ENCODE measurements at regions not wholly inside any gene's neighbourhood (a gene's known extent, or its start where the extent isn't known, plus 50 kb on each side); places are given as distances from the start of the nearest gene placed in this dataset.
A peak's percentile ranks its signal among the peaks of the same experiment; 100 is the strongest.

DNA sequence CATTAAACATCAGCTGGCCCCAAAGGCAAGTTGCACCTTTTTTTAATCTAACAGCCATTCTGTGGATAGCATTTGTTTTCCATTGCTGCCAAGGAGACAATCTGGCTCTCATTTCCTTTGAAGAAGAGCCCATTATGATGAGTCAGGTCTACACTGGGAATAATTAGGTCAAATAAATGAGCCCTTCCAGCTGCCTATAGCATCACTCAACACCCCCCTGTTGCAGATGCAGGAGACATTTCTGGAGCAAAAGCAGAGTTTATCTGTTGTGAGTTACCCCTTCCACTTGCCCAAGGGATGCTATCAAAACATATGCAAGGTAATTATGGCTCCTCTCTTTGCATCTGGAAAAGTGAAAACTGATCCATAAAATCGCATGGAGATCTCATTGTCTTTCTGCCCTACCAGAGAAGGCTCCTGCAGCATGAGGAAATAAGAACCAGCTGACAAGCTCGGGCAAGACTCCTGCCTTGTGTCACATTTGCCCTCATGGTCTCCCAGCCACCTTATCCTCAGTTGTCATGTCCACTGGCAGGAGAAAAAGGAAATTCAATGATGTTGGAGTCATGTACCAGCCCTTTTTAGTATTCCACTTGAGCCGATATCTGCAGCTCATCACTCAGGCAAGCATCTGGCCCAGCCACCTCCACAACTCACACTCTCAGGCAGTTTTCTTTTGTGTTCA, 135.9 kb downstream of the SLC30A10 start:
- FAIRE-seq (no peak), DNase-seq (ENCODE audit: low spot score) (no peak), ATAC-seq (no peak)
- no peaks in the 10 kb centered on the region for H3K27me3 ChIP-seq (ENCODE audit: control insufficient read depth in 1 of 2, insufficient read depth in 2 of 2, low read length in 2 of 2)
- no peak overlapping the region for H2AFZ ChIP-seq (ENCODE audit: low read length)
- no peaks in the 10 kb centered on the region for H4K20me1 ChIP-seq (ENCODE audit: insufficient read depth, low read length)
- no peaks in the 10 kb centered on the region for H3K36me3 ChIP-seq (replicated peaks in 1 of 2; ENCODE audit: control insufficient read depth in 1 of 2, insufficient read depth in 2 of 2, low read length in 2 of 2)
- no peak overlapping the region for H3K27ac ChIP-seq (ENCODE audit: extremely low read length, insufficient read depth, low read length)
- H3K4me3 ChIP-seq (replicated peaks in 1 of 3; ENCODE audit: insufficient read depth in 1 of 3, low read depth in 2 of 3, low read length in 3 of 3): no peak overlapping the region
- no peak overlapping the region for H3K9ac ChIP-seq (ENCODE audit: insufficient read depth, low read depth, low read length)
- H3K4me1 ChIP-seq (ENCODE audit: insufficient read depth, low read length): no peaks in the 10 kb centered on the region
- CTCF ChIA-PET (ENCODE audit: low intra/inter-chr PET ratio, low total read pairs): no interaction called here
- no peaks in the 10 kb centered on the region for H3K79me2 ChIP-seq (ENCODE audit: insufficient read depth, low read length)
- intact Hi-C loops (cut with micrococcal nuclease; ENCODE audit: unreplicated experiment) (no loop called here), in situ Hi-C loops (cut with HindIII; ENCODE audit: extremely low pct_ligation_motif_present, low pct_unique_long_range_greater_than_20kb) (no loop called here)
- no peak overlapping the region for H3K4me2 ChIP-seq (ENCODE audit: low read depth, low read length)
- 21% methylated on average over 3 of the region's 3 CpGs for WGBS (ENCODE audit: low lambda C conversion rate)
- no peaks in the 10 kb centered on the region for H3K9me3 ChIP-seq (ENCODE audit: low read length)
- BruUV-seq (replicated peaks): no TSS peak
- POLR2A ChIA-PET: no interaction called here
- TF ChIP-seq MAFK (conservative IDR thresholded peaks at IDR 0.05 in 1 of 2, IDR thresholded peaks at IDR 0.05 in 1 of 2; ENCODE audit: low read length in 2 of 2) (0 out of 4 replicates have a peak, but pooled peaks of 1 of the 2 experiments have one; percentile 1), CAMTA2 (CRISPR knock-in tag; IDR thresholded peaks at IDR 0.05; ENCODE audit: borderline replicate concordance) (no peak), ZSCAN9 (CRISPR knock-in tag; IDR thresholded peaks at IDR 0.05; ENCODE audit: borderline replicate concordance) (no peak), U2AF2 (IDR thresholded peaks at IDR 0.05; ENCODE audit: low read depth, low read length) (no peak), ZNF510 (CRISPR knock-in tag; IDR thresholded peaks at IDR 0.05; ENCODE audit: low read depth) (no peak)
- TF ChIP-seq, protein P1, sequence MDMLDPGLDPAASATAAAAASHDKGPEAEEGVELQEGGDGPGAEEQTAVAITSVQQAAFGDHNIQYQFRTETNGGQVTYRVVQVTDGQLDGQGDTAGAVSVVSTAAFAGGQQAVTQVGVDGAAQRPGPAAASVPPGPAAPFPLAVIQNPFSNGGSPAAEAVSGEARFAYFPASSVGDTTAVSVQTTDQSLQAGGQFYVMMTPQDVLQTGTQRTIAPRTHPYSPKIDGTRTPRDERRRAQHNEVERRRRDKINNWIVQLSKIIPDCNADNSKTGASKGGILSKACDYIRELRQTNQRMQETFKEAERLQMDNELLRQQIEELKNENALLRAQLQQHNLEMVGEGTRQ (IDR thresholded peaks at IDR 0.05; ENCODE audit: low read depth, low read length): no peak
- TF ChIP-seq, protein P1 (CRISPR knock-in tag; IDR thresholded peaks at IDR 0.05; ENCODE audit: borderline replicate concordance): no peak
- TF ChIP-seq, protein P2, sequence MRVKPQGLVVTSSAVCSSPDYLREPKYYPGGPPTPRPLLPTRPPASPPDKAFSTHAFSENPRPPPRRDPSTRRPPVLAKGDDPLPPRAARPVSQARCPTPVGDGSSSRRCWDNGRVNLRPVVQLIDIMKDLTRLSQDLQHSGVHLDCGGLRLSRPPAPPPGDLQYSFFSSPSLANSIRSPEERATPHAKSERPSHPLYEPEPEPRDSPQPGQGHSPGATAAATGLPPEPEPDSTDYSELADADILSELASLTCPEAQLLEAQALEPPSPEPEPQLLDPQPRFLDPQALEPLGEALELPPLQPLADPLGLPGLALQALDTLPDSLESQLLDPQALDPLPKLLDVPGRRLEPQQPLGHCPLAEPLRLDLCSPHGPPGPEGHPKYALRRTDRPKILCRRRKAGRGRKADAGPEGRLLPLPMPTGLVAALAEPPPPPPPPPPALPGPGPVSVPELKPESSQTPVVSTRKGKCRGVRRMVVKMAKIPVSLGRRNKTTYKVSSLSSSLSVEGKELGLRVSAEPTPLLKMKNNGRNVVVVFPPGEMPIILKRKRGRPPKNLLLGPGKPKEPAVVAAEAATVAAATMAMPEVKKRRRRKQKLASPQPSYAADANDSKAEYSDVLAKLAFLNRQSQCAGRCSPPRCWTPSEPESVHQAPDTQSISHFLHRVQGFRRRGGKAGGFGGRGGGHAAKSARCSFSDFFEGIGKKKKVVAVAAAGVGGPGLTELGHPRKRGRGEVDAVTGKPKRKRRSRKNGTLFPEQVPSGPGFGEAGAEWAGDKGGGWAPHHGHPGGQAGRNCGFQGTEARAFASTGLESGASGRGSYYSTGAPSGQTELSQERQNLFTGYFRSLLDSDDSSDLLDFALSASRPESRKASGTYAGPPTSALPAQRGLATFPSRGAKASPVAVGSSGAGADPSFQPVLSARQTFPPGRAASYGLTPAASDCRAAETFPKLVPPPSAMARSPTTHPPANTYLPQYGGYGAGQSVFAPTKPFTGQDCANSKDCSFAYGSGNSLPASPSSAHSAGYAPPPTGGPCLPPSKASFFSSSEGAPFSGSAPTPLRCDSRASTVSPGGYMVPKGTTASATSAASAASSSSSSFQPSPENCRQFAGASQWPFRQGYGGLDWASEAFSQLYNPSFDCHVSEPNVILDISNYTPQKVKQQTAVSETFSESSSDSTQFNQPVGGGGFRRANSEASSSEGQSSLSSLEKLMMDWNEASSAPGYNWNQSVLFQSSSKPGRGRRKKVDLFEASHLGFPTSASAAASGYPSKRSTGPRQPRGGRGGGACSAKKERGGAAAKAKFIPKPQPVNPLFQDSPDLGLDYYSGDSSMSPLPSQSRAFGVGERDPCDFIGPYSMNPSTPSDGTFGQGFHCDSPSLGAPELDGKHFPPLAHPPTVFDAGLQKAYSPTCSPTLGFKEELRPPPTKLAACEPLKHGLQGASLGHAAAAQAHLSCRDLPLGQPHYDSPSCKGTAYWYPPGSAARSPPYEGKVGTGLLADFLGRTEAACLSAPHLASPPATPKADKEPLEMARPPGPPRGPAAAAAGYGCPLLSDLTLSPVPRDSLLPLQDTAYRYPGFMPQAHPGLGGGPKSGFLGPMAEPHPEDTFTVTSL (CRISPR knock-in tag; IDR thresholded peaks at IDR 0.05; ENCODE audit: borderline replicate concordance): no peak

Measured in HepG2 (cell line).